Forelimb muscle (tissue), 1 donor: ENCODE measurements at regions not wholly inside any gene's neighbourhood (a gene's known extent, or its start where the extent isn't known, plus 50 kb on each side); places are given as distances from the start of the nearest gene placed in this dataset.
"Not testable (repeated sequence)": the region's sequence is repeated elsewhere in the genome, so short reads cannot be mapped to it uniquely, and the experiment has no call there.

Experiments used
- DNase-seq: peaks from one replicate; pipeline ENCODE4 v3.0.0-alpha.2; 2013; ENCODE audit warnings: low read depth

DNA sequence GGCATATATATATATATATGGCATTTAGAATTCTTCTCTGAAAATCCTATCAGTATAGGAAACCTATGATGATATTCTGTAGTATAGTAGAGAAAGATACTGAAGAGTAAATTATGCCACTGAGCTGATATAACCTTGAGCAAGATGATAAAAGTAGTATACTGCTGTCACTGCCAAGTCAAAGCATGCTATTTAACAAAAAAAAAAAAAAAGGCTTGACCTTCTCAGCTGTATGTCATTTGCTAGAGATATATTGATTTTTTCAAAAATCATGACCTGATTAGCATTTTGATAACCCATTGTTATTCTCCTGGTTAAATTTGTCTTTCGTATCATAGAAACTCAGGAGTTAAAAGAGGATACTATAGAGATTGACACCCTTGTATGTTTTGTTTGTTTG, 299.4 kb downstream of the ADAMTS20 start:
- no peak for DNase-seq

DNA sequence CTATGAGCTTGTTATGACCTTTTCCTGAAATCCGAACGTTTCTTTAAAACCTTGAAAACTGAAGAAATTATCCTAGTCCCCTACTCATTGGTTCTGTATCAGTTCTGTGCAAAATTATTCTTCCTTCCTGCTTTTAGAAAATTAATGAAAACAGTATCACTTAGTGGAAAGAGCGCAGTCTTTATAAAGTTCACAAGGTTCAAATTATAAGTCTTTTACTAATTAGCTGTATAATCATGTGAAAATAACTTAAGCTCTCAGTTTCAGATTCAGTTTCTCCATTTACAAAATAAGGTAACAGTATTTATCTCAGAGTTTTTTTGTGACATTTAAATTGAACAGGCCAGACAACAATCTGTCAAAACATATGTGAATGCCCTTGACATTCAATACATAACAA, 306.1 kb downstream of the ADAMTS20 start:
- DNase-seq: no peak

- no peak for DNase-seq
Observed at GRCh38 chr12:43241986-43242385, 310.0 kb downstream of the ADAMTS20 start.

DNA sequence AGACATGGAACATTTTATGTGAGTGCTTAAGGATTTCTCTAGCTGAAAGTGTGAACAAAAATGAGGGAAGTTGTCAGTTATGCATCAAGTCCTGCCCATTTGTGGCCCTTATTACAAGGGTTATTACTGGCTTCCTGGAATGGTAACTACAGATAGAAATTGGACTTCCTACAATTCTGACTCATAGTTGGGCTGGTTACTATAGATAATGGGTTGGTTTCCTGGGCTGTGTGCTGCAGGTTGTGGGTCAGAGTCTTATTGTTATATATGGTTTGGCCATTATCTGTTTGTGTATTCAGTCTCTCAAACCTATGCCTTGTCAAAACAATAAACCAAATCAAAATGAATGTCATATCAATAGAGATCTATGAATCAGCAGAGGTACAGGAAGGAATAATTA, 313.7 kb downstream of the ADAMTS20 start:
- DNase-seq: no peak

DNA sequence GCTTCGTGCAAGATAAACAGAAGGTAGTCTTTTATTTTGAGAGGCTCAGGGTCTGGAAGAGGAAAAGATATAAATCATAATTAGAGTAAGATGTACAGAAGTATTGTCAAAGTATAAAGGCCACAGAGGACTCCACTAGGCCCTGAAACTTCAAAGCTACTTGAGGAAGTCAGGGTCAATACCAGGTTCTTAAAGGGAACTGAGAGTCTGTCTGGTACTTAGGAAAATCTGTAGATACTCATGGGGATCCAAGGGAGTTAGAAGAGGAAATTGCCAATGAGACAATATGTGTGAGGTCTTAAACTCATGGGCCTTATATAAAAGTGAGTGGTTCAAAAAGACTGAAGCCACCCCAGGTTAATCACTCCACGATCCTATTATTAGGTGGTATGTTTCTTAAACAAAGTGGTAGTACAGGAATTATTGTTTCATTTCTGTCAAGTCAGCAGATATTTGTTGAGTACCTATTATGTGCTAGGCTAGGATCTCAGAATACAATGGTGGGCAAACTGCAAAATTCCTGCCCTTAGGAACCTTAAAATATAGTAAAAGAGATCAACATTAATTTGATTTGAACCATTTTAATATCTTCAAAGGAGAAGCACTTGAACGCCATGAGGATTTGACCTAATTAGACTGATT, 314.6 kb downstream of the ADAMTS20 start:
- DNase-seq: no peak

- DNase-seq: no peak
Observed at GRCh38 chr12:43235721-43236120, 316.3 kb downstream of the ADAMTS20 start.

DNA sequence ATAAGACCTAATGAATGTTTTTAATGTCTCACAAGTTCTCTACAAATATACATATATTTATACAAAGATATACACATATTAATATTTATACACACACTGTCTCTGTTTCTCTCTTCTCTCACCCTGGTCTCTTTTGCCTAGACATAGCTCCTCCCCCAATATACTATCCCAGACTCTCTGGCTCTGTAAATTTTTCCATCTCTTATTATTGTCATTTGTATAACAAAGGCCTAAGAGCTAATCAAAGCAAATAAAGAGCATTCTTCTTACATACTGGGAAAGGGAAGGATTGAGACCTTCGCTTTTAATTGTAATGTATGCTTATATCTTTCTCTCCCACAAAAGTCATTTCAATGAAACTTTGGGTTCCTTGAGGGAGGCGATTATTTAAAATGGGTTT, 318.1 kb downstream of the ADAMTS20 start:
- DNase-seq: no peak

DNA sequence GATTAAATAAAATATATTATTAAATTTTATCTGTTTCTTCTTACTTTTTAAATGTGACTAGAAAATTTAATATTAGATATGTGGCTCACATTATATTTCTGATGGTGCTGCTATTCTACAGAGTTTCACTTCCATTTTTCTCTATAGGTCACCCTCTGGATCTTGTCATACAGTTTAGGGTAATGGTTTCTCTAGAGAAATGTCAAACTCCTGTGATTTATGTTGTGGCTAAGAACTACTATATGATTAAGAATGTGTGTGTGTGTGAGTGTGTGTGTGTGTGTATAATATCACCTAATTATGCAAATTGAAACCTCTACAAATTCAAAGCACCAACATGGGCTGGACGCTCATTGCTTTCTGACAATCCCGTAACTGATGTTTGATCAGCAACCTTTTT, 325.9 kb downstream of the ADAMTS20 start:
- DNase-seq: no peak

DNA sequence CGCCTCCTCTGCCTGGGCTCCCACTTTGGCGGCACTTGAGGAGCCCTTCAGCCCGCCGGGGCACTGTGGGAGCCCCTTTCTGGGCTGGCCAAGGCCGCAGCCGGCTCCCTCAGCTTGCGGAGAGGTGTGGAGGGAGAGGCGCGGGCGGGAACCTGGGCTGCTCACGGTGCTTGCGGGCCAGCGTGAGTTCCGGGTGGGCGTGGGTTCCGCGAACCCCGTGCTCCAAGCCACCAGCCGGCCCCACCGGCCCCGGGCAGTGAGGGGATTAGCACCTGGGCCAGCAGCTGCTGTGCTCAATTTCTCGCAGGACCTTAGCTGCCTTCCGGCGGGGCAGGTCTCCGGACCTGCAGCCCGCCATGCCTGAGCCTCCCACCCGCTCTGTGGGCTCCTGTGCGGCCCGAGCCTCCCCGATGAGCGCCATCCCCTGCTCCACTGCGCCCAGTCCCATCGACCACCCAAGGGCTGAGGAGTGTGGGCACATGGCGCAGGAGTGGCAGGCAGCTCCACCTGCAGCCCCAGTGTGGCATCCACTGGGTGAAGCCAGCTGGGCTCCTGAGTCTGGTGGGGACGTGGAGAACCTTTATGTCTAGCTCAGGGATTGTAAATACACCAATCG, 327.7 kb downstream of the ADAMTS20 start:
- not testable (repeated sequence) for DNase-seq

DNA sequence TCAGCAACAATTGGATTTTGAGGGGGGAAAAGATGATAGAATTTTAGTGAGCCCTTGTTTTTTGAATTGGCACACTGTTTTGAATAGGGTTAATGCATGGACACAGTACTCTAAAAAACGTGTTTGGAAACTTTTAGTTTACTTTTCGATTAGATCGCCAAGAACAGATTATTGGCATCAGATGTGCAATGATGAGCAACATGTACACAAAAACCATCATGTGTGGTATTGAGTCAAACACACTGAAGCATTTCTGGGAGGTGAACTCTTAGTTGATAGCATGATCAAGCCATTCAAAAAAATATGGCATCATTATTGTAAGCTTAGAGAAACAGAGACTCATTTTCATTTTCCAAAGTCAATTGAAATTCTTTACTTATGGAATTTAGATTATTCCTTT, 329.2 kb downstream of the ADAMTS20 start:
- no peak for DNase-seq

DNA sequence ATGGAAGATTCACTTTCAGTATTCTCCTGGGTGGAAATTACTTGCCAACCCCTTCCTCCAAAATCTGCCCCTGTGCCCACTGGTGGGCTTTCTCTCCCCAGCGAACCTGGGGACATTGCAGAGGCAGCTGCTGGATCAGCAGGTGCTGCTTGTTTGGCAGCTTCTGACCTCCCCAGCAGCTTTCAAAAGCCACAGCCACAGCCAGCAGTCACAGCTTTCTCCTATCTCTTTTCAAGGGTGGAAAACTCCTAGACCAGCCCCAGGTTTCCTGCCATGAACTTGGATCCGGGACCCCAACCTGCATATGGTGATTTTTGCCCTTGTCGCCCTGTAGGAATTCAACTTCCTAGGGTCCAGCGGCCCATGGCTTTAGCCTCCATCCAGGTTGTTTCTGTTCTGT, 330.8 kb downstream of the ADAMTS20 start:
- DNase-seq: no peak

DNA sequence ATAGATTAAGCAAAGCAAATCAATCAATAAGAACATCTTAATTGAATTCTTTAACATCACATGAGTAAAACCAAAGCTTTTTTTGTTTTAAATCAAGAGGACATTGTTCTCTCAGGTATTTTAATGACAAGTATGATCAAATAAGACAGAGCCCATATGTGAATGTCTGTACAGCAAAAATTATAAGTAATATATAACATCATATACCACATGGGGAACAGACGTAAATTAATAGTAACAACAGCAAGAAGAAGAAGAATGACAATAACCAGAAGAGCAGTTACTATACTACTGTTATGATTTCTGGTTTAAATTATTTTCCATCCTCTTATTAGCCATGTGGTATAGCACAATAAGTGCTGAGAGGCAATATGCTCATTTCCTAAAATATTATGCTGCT, 335.5 kb downstream of the ADAMTS20 start:
- no peak for DNase-seq

DNA sequence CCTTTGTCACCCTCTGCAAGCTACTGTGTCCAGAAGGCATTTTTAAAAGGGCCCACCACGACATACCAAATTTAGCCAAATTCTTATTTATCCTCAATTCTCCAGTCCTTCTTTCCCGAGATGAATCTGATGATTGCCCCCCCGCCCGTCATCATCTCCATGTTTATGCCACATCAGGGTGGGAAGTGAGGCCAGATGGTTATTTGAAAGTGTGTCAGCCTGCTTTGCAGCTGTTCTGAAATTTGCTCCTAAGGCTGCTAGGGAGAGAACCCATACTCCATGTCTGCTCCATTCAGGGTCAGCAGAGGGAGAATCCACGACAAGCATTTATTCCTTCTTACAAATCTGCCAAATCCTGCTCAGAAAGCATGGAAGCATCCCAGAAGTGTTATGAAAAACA, 337.8 kb downstream of the ADAMTS20 start:
- no peak for DNase-seq

DNA sequence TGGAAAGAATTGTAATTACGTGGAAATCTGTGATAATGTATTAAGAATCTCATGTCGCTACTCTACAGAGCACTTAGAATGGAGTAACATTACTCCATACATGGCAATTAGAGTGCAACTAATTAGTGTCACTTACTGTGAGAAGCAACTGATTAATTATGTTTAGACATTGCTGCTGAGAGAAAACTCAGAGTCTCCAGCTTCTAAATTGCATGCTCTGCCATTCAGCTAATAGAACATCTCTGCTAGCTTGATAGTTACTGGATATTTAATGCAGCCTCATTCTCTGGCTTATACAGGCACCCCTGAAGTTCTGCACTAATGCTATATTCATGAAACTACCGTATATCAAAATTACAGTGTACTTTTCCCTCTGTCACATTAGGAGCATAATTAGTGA, 338.4 kb downstream of the ADAMTS20 start:
- no peak for DNase-seq

DNA sequence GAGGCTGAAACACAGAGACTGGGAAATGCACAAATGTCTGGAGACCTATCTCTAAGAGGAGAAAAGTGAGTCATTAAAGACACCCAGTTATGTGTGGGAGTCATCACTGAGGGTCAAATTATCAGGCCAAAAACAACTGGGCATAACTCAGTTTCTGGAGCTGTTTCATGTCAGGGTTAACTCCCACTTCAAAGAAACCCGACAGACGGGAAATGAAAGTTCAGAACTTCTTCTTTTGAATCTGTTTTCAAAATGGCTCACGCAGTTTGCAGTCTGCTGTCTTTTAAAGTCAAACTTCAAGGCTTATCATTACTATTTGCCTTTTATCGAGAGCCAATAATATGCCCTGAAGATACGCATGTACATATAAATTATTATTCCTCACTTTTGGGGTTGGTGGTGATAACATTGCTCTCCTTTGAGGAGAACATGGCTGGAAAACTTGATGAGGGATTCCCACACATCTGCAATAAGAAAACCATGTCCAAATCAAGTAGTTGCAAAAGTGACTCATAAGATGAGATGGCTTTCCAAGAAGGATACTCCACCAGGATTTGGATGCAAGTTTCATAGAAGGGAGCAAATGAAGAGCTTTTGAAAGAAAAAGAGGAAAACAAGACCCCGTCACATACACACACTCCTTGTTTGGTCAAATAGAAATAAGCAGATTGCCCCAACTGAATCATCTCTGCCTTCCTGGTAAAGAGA, 341.4 kb downstream of the ADAMTS20 start:
- no peak for DNase-seq

- DNase-seq: peak; percentile 79
Observed at GRCh38 chr12:43208627-43209026, 343.4 kb downstream of the ADAMTS20 start.

- no peak for DNase-seq
Observed at GRCh38 chr12:43208221-43208620, 343.8 kb downstream of the ADAMTS20 start.

- no peak for DNase-seq
Observed at GRCh38 chr12:43206396-43206795, 345.6 kb downstream of the ADAMTS20 start.

GRCh38 chr12:43198608-43199007, 353.4 kb downstream of the ADAMTS20 start:
- no peak for DNase-seq

GRCh38 chr12:43196268-43196907, 355.6 kb downstream of the ADAMTS20 start:
- no peak for DNase-seq

- DNase-seq: not testable (repeated sequence)
Observed at GRCh38 chr12:43193096-43193495, 358.9 kb downstream of the ADAMTS20 start.

DNA sequence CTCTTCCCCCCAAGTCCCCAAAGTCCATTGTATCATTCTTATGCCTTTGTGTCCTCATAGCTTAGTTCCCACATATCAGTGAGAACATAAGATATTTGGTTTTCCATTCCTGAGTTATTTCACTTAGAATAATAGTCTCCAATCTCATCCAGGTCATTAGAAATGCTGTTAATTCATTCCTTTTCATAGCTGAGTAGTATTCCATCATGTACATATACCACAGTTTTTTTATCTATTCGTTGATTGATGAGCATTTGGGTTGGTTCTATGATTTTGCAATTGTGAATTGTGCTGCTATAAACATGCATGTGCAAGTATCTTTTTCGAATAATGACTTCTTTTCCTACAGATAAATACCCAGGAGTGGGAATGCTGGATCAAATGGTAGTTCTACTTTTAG, 359.6 kb downstream of the ADAMTS20 start:
- DNase-seq: not testable (repeated sequence)

GRCh38 chr12:43180242-43180641, 371.8 kb downstream of the ADAMTS20 start:
- no peak for DNase-seq
